ENCODE measurements at regions not wholly inside any gene's neighbourhood (a gene's known extent, or its start where the extent isn't known, plus 50 kb on each side); places are given as distances from the start of the nearest gene placed in this dataset.

- Histone ChIP-seq H3K4me3 (no peak overlapping the region), H3K27me3 (no peaks in the 10 kb centered on the region), H3K4me1 (no peaks in the 10 kb centered on the region), H3K9me3 (no peaks in the 10 kb centered on the region), H3K36me3 (no peaks in the 10 kb centered on the region), H3K27ac (no peak overlapping the region)
- 71 to 89% methylated on average over 2 of the region's 2 CpGs for WGBS, 2 donors
- ATAC-seq (ENCODE audit: low FRiP score in 2 of 2): no peak
- DNase-seq: no peak
- TF ChIP-seq POLR2A (IDR thresholded peaks at IDR 0.05) (no peak), CTCF (IDR thresholded peaks at IDR 0.05) (no peak), EP300 (IDR thresholded peaks at IDR 0.05) (no peak), POLR2AphosphoS5 (IDR thresholded peaks at IDR 0.05) (no peak)
These were observed 260.5 kb downstream of the CASP12 start for GRCh38 chr11:104637662-104638170.

GRCh38 chr11:104633226-104633625 is 265.0 kb downstream of the CASP12 start:
- no peaks in the 10 kb centered on the region for H3K4me1 ChIP-seq

GRCh38 chr11:104630352-104630751 is 267.9 kb downstream of the CASP12 start:
- H3K4me3 ChIP-seq: no peak overlapping the region
- ATAC-seq (ENCODE audit: low FRiP score in 2 of 2): no peak
- no peak for TF ChIP-seq EP300 (IDR thresholded peaks at IDR 0.05)
- no peak for TF ChIP-seq POLR2AphosphoS5 (IDR thresholded peaks at IDR 0.05)
- TF ChIP-seq POLR2A (IDR thresholded peaks at IDR 0.05): no peak
- no peak for TF ChIP-seq CTCF (IDR thresholded peaks at IDR 0.05)

More at GRCh38 chr11:104633226-104633625, 265.0 kb downstream of the CASP12 start:
- H3K27me3 ChIP-seq: no peaks in the 10 kb centered on the region
- no peak overlapping the region for H3K27ac ChIP-seq
- TF ChIP-seq CTCF (IDR thresholded peaks at IDR 0.05) (no peak), POLR2A (IDR thresholded peaks at IDR 0.05) (no peak), POLR2AphosphoS5 (IDR thresholded peaks at IDR 0.05) (no peak), EP300 (IDR thresholded peaks at IDR 0.05) (no peak)
- no peaks in the 10 kb centered on the region for H3K36me3 ChIP-seq
- no peaks in the 10 kb centered on the region for H3K9me3 ChIP-seq
- WGBS, 2 donors: 79 to 90% methylated on average over 1 of the region's 1 CpG
- H3K4me3 ChIP-seq: no peak overlapping the region
- ATAC-seq (ENCODE audit: low FRiP score in 2 of 2): no peak
- DNase-seq: no peak

GRCh38 chr11:104625246-104625645 is 273.0 kb downstream of the CASP12 start:
- no peak for TF ChIP-seq POLR2AphosphoS5 (IDR thresholded peaks at IDR 0.05)
- TF ChIP-seq EP300 (IDR thresholded peaks at IDR 0.05): no peak
- no peak for TF ChIP-seq CTCF (IDR thresholded peaks at IDR 0.05)
- DNase-seq: no peak
- no peak for ATAC-seq (ENCODE audit: low FRiP score in 2 of 2)
- H3K27me3 ChIP-seq: no peaks in the 10 kb centered on the region
- no peak overlapping the region for H3K27ac ChIP-seq
- H3K9me3 ChIP-seq: no peaks in the 10 kb centered on the region
- no peaks in the 10 kb centered on the region for H3K4me1 ChIP-seq
- WGBS, 2 donors: 69 to 70% methylated on average over 2 of the region's 2 CpGs
- H3K4me3 ChIP-seq: no peak overlapping the region
- no peaks in the 10 kb centered on the region for H3K36me3 ChIP-seq

More at GRCh38 chr11:104630352-104630751, 267.9 kb downstream of the CASP12 start:
- Histone ChIP-seq H3K9me3 (no peaks in the 10 kb centered on the region), H3K4me1 (no peaks in the 10 kb centered on the region), H3K36me3 (no peaks in the 10 kb centered on the region), H3K27ac (no peak overlapping the region), H3K27me3 (no peaks in the 10 kb centered on the region)
- no peak for DNase-seq
- 77 to 79% methylated on average over 2 of the region's 2 CpGs for WGBS, 2 donors

GRCh38 chr11:104624021-104624420 is 274.2 kb downstream of the CASP12 start:
- ATAC-seq (ENCODE audit: low FRiP score in 2 of 2): no peak
- no peak for TF ChIP-seq POLR2A (IDR thresholded peaks at IDR 0.05)
- no peak for TF ChIP-seq CTCF (IDR thresholded peaks at IDR 0.05)
- no peak for TF ChIP-seq EP300 (IDR thresholded peaks at IDR 0.05)
- no peak for TF ChIP-seq POLR2AphosphoS5 (IDR thresholded peaks at IDR 0.05)
- DNase-seq: no peak
- H3K4me1 ChIP-seq: peaks cover 0 to 6% (median 1%) of the 10 kb centered on the region in 4 donors
- no peaks in the 10 kb centered on the region for H3K36me3 ChIP-seq
- H3K27ac ChIP-seq: no peak overlapping the region
- no peaks in the 10 kb centered on the region for H3K9me3 ChIP-seq
- H3K4me3 ChIP-seq: no peak overlapping the region
- H3K27me3 ChIP-seq: no peaks in the 10 kb centered on the region

Data from upper lobe of left lung (tissue), 6 donors.